ENCODE measurements at regions not wholly inside any gene's neighbourhood (a gene's known extent, or its start where the extent isn't known, plus 50 kb on each side); places are given as distances from the start of the nearest gene placed in this dataset.

DNA sequence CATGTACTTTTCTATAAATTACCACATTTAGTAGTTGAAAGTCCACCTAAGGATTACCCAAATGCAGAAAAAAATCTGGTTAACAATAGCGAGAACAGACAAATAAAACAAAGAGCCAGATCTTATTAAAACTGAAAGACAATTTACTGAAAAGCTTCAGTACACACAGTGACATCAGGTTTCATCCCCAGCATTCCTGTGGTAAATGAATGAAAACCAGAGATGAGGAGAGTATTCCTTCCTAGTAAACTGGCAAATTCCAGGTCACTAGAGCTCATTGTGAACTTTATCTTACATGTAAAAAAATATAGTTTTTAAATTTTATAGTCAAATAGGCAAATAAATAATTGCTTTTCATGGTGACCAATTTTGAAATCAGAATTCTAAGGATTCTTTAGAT lies 1290.5 kb downstream of the ADGRL3 start:
- no CpG with 5 or more reads among the region's 1 CpG for WGBS (ENCODE audit: extremely low coverage, insufficient read length, low lambda C conversion rate)
- H3K27ac Mint-ChIP-seq = no peak overlapping the region
- H3K79me1 ChIP-seq (ENCODE audit: insufficient read depth, low read depth, low read length, poor library complexity, severe bottlenecking) = no peaks in the 10 kb centered on the region

More for the DNA sequence above, 1290.5 kb downstream of the ADGRL3 start:
- Histone ChIP-seq H2AFZ (ENCODE audit: low read length) (no peak overlapping the region), H3K79me2 (ENCODE audit: insufficient read depth, low read length) (no peaks in the 10 kb centered on the region), H2BK5ac (ENCODE audit: insufficient read length, low read length) (no peak overlapping the region), H3K4ac (ENCODE audit: low read depth, low read length) (no peak overlapping the region), H4K20me1 (ENCODE audit: control insufficient read depth, insufficient read depth, insufficient read length) (no peaks in the 10 kb centered on the region), H3K23ac (ENCODE audit: insufficient read length, low read depth, low read length) (no peak overlapping the region), H3K9me3 (ENCODE audit: control insufficient read depth, low read depth, low read length) (no peaks in the 10 kb centered on the region), H3K4me1 (ENCODE audit: insufficient read depth, low read length) (no peaks in the 10 kb centered on the region), H4K91ac (ENCODE audit: insufficient read length, low read depth, low read length) (no peak overlapping the region), H3K56ac (ENCODE audit: insufficient read length, low read depth, low read length) (no peak overlapping the region), H2BK12ac (ENCODE audit: insufficient read length, low read depth, low read length) (no peak overlapping the region), H2BK15ac (ENCODE audit: low read depth, low read length) (no peak overlapping the region), H3K14ac (ENCODE audit: insufficient read depth, low read length) (no peak overlapping the region), H3K27me3 (ENCODE audit: insufficient read depth, low read length) (no peaks in the 10 kb centered on the region), H4K8ac (replicated peaks; ENCODE audit: insufficient read length, low read depth, low read length) (no peak overlapping the region), H3K9ac (ENCODE audit: extremely low read depth, insufficient read length, low read length) (no peak overlapping the region), H3T11ph (ENCODE audit: low read length) (no peak overlapping the region), H2BK120ac (ENCODE audit: low read depth, low read length, poor library complexity, severe bottlenecking) (no peak overlapping the region), H3K18ac (ENCODE audit: insufficient read length, low read depth, low read length) (no peak overlapping the region), H2AK5ac (ENCODE audit: insufficient read length, low read length) (no peak overlapping the region), H4K5ac (ENCODE audit: insufficient read length, low read depth, low read length) (no peak overlapping the region), H3K27ac (ENCODE audit: insufficient read length, low read depth, low read length) (no peak overlapping the region), H3K4me2 (ENCODE audit: insufficient read depth, insufficient read length, low read length) (no peak overlapping the region), H2BK20ac (ENCODE audit: low read depth, low read length, poor library complexity, severe bottlenecking) (no peak overlapping the region), H3K23me2 (ENCODE audit: insufficient read length, low read depth, low read length, poor library complexity, severe bottlenecking) (no peaks in the 10 kb centered on the region)
- peaks cover 3 to 4% of the 10 kb centered on the region in 2 experiments; a peak in 3 of 5 replicates for H3K9me3 Mint-ChIP-seq
- H3K4me1 Mint-ChIP-seq = peaks cover 2 to 8% of the 10 kb centered on the region in 2 experiments; a peak in 3 of 4 replicates
- H3K36me3 Mint-ChIP-seq (ENCODE audit: insufficient read depth in 1 of 3, low read depth in 3 of 3) = peaks cover 2 to 9% (median 3%) of the 10 kb centered on the region in 3 experiments; a peak in 2 of 7 replicates
- DNase-seq = no peak
- no peak for TF ChIP-seq CTCF (conservative IDR thresholded peaks at IDR 0.05)
- H3K4me3 Mint-ChIP-seq = no peak overlapping the region
- H3K27me3 Mint-ChIP-seq (ENCODE audit: low read depth) = no peaks in the 10 kb centered on the region; the same call in 1 of the 2 replicates

Data from H9 (cell line).